ENCODE measurements at regions not wholly inside any gene's neighbourhood (a gene's known extent, or its start where the extent isn't known, plus 50 kb on each side); places are given as distances from the start of the nearest gene placed in this dataset.

GRCh38 chr10:110447886-110448285, 49.8 kb upstream of the DUSP5 start:
- Histone ChIP-seq H3K4me3 (no peak overlapping the region), H3K36me3 (ENCODE audit: control insufficient read depth in 4 of 4, insufficient read depth in 4 of 4, low read length in 4 of 4) (no peaks in the 10 kb centered on the region), H3K4me1 (ENCODE audit: control insufficient read depth in 5 of 5, insufficient read depth in 5 of 5, low read length in 5 of 5) (peaks cover 0 to 6% (median 0%) of the 10 kb centered on the region in 5 donors), H3K27ac (ENCODE audit: low read depth in 1 of 2, low read length in 1 of 2) (no peak overlapping the region), H3K9ac (ENCODE audit: insufficient read depth in 1 of 2, low read length in 2 of 2) (no peak overlapping the region), H3K27me3 (ENCODE audit: control insufficient read depth in 3 of 3, insufficient read depth in 3 of 3, low read length in 2 of 3) (peaks cover 0 to 4% (median 0%) of the 10 kb centered on the region in 3 donors), H3K9me3 (ENCODE audit: control insufficient read depth in 4 of 4, insufficient read depth in 3 of 4, low read length in 3 of 4) (no peaks in the 10 kb centered on the region)
- no peak for ATAC-seq (ENCODE audit: insufficient read depth, low FRiP score)
- no peak for DNase-seq
- TF ChIP-seq, protein P1, sequence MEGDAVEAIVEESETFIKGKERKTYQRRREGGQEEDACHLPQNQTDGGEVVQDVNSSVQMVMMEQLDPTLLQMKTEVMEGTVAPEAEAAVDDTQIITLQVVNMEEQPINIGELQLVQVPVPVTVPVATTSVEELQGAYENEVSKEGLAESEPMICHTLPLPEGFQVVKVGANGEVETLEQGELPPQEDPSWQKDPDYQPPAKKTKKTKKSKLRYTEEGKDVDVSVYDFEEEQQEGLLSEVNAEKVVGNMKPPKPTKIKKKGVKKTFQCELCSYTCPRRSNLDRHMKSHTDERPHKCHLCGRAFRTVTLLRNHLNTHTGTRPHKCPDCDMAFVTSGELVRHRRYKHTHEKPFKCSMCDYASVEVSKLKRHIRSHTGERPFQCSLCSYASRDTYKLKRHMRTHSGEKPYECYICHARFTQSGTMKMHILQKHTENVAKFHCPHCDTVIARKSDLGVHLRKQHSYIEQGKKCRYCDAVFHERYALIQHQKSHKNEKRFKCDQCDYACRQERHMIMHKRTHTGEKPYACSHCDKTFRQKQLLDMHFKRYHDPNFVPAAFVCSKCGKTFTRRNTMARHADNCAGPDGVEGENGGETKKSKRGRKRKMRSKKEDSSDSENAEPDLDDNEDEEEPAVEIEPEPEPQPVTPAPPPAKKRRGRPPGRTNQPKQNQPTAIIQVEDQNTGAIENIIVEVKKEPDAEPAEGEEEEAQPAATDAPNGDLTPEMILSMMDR (IDR thresholded peaks at IDR 0.05; ENCODE audit: control extremely low read depth, extremely low read depth): no peak
- WGBS, 2 donors: 95 to 97% methylated on average over 1 of the region's 1 CpG
